IMR-90 (cell line): ENCODE measurements at regions not wholly inside any gene's neighbourhood (a gene's known extent, or its start where the extent isn't known, plus 50 kb on each side); places are given as distances from the start of the nearest gene placed in this dataset.

Source experiments
- ELK1 ChIP-seq: fragments of 150-350 bp; IDR thresholded peaks from 2 replicates; pipeline ENCODE4 v1.6.1; 2016; ENCODE audit warnings: low read depth, mild to moderate bottlenecking, low read length, moderate library complexity, borderline replicate concordance
- MAZ ChIP-seq: IDR thresholded peaks from 2 replicates; pipeline ENCODE4 v1.6.1; 2012; ENCODE audit warnings: low read depth, mild to moderate bottlenecking, low read length, improper control_type of control experiment, moderate library complexity, borderline replicate concordance
- POLR2A ChIP-seq: IDR thresholded peaks from 2 replicates; pipeline ENCODE4 v1.6.1; 2012; ENCODE audit warnings: mild to moderate bottlenecking, low read depth, low read length
- SMC3 ChIP-seq: fragments of 150-350 bp; IDR thresholded peaks from 2 replicates; pipeline ENCODE4 v1.6.1; 2016; ENCODE audit warnings: low read depth, mild to moderate bottlenecking, antibody characterized with exemption, low read length, moderate library complexity
- TF ChIP-seq, protein P1 (sequence below): conservative IDR thresholded peaks from 2 replicates; pipeline ENCODE4 v1.5.1; 2012; ENCODE audit warnings: mild to moderate bottlenecking, low read depth, low read length, improper control_type of control experiment

DNA sequence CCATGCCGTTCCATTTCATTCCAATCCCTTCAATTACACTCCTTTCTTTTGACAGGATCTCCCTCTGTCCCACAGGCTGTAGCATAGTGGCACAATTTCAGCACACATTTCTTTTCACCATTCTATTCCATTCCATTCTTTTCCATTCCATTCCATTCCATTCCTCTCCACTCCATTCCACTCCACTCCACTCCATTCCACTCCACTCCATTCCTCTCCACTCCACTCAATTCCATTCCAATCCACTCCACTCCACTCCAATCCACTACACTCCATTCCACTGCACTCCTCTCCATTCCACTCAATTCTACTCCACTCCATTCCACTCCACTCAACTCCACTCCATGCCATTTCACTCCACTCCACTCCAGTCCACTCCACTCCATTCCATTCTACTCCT lies 1495.1 kb downstream of the TSPY10 start:
- TF ChIP-seq, protein P1, sequence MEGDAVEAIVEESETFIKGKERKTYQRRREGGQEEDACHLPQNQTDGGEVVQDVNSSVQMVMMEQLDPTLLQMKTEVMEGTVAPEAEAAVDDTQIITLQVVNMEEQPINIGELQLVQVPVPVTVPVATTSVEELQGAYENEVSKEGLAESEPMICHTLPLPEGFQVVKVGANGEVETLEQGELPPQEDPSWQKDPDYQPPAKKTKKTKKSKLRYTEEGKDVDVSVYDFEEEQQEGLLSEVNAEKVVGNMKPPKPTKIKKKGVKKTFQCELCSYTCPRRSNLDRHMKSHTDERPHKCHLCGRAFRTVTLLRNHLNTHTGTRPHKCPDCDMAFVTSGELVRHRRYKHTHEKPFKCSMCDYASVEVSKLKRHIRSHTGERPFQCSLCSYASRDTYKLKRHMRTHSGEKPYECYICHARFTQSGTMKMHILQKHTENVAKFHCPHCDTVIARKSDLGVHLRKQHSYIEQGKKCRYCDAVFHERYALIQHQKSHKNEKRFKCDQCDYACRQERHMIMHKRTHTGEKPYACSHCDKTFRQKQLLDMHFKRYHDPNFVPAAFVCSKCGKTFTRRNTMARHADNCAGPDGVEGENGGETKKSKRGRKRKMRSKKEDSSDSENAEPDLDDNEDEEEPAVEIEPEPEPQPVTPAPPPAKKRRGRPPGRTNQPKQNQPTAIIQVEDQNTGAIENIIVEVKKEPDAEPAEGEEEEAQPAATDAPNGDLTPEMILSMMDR: no peak
- no peak for TF ChIP-seq POLR2A
- TF ChIP-seq SMC3: no peak
- no peak for TF ChIP-seq ELK1
- no peak for TF ChIP-seq MAZ
